H9 (cell line): ENCODE measurements at regions not wholly inside any gene's neighbourhood (a gene's known extent, or its start where the extent isn't known, plus 50 kb on each side); places are given as distances from the start of the nearest gene placed in this dataset.

Experiments
- DNase-seq: peaks from one replicate; pipeline ENCODE4 v3.0.0-alpha.2; 2017
- H2AFZ ChIP-seq: one replicate; pipeline ENCODE4 v1.6.1; 2013; ENCODE audit warnings: mild to moderate bottlenecking, low read length, control low read depth, moderate library complexity
- H2AK5ac ChIP-seq: 2 replicates; pipeline ENCODE4 v1.6.1; 2013; ENCODE audit warnings: low read length, control low read depth, mixed read lengths; ENCODE audit not compliant: insufficient read length
- H2BK120ac ChIP-seq: one replicate; pipeline ENCODE4 v1.6.1; 2013; ENCODE audit warnings: low read depth, mild to moderate bottlenecking, low read length, control low read depth, inconsistent platforms; ENCODE audit not compliant: poor library complexity, severe bottlenecking
- H2BK12ac ChIP-seq: 2 replicates; pipeline ENCODE4 v1.6.1; 2013; ENCODE audit warnings: low read length, control low read depth, mixed read lengths, low read depth; ENCODE audit not compliant: insufficient read length
- H2BK15ac ChIP-seq: 2 replicates; pipeline ENCODE4 v1.6.1; 2013; ENCODE audit warnings: low read depth, low read length, control low read depth
- H2BK20ac ChIP-seq: one replicate; pipeline ENCODE4 v1.6.1; 2013; ENCODE audit warnings: low read depth, mild to moderate bottlenecking, low read length, control low read depth, inconsistent platforms; ENCODE audit not compliant: poor library complexity, severe bottlenecking
- H2BK5ac ChIP-seq: 2 replicates; pipeline ENCODE4 v1.6.1; 2013; ENCODE audit warnings: low read length, control low read depth, mixed read lengths; ENCODE audit not compliant: insufficient read length
- H3K14ac ChIP-seq: 2 replicates; pipeline ENCODE4 v1.6.1; 2013; ENCODE audit warnings: low read length, control low read depth; ENCODE audit not compliant: insufficient read depth
- H3K18ac ChIP-seq: 2 replicates; pipeline ENCODE4 v1.6.1; 2013; ENCODE audit warnings: low read depth, mild to moderate bottlenecking, mixed read lengths, low read length, control low read depth; ENCODE audit not compliant: insufficient read length
- H3K23ac ChIP-seq: 2 replicates; pipeline ENCODE4 v1.6.1; 2013; ENCODE audit warnings: low read length, control low read depth, mixed read lengths, low read depth; ENCODE audit not compliant: insufficient read length
- H3K23me2 ChIP-seq: 2 replicates; pipeline ENCODE4 v1.6.1; 2013; ENCODE audit warnings: low read depth, mild to moderate bottlenecking, mixed read lengths, low read length, control low read depth; ENCODE audit not compliant: insufficient read length, poor library complexity, severe bottlenecking
- H3K27ac ChIP-seq: 2 replicates; pipeline ENCODE4 v1.5.1; 2013; ENCODE audit warnings: low read length, control low read depth, mixed read lengths, low read depth; ENCODE audit not compliant: insufficient read length
- H3K27me3 ChIP-seq: 2 replicates; pipeline ENCODE4 v1.6.1; 2013; ENCODE audit warnings: low read length, control low read depth, inconsistent platforms; ENCODE audit not compliant: insufficient read depth
- H3K4ac ChIP-seq: 2 replicates; pipeline ENCODE4 v1.6.1; 2013; ENCODE audit warnings: low read depth, mild to moderate bottlenecking, control low read depth, inconsistent platforms, low read length, moderate library complexity
- H3K4me1 ChIP-seq: 2 replicates; pipeline ENCODE4 v1.6.1; 2013; ENCODE audit warnings: low read length, control low read depth, inconsistent platforms; ENCODE audit not compliant: insufficient read depth
- H3K4me2 ChIP-seq: 2 replicates; pipeline ENCODE4 v1.6.1; 2013; ENCODE audit warnings: low read length, control low read depth, mixed read lengths; ENCODE audit not compliant: insufficient read length, insufficient read depth
- H3K56ac ChIP-seq: 2 replicates; pipeline ENCODE4 v1.6.1; 2013; ENCODE audit warnings: low read depth, mild to moderate bottlenecking, mixed read lengths, low read length, control low read depth; ENCODE audit not compliant: insufficient read length
- H3K79me1 ChIP-seq: 2 replicates; pipeline ENCODE4 v1.6.1; 2013; ENCODE audit warnings: low read depth, mild to moderate bottlenecking, moderate library complexity, low read length, control low read depth, inconsistent platforms; ENCODE audit not compliant: insufficient read depth, poor library complexity, severe bottlenecking
- H3K79me2 ChIP-seq: 2 replicates; pipeline ENCODE4 v1.6.1; 2013; ENCODE audit warnings: low read length, control low read depth, inconsistent platforms; ENCODE audit not compliant: insufficient read depth
- H3K9ac ChIP-seq: 2 replicates; pipeline ENCODE4 v1.6.1; 2013; ENCODE audit warnings: low read length, control low read depth, mixed read lengths; ENCODE audit not compliant: insufficient read length; ENCODE audit errors: extremely low read depth
- H3K9me3 ChIP-seq: one replicate; pipeline ENCODE4 v1.6.1; 2013; ENCODE audit warnings: low read depth, low read length, inconsistent platforms; ENCODE audit not compliant: control insufficient read depth
- H3T11ph ChIP-seq: one replicate; pipeline ENCODE4 v1.6.1; 2013; ENCODE audit warnings: mild to moderate bottlenecking, low read length, control low read depth, inconsistent platforms
- H4K20me1 ChIP-seq: one replicate; pipeline ENCODE4 v1.6.1; 2013; ENCODE audit not compliant: control insufficient read depth, insufficient read length, insufficient read depth
- H4K5ac ChIP-seq: 2 replicates; pipeline ENCODE4 v1.6.1; 2013; ENCODE audit warnings: low read depth, mild to moderate bottlenecking, mixed read lengths, low read length, control low read depth; ENCODE audit not compliant: insufficient read length
- H4K8ac ChIP-seq: replicated peaks from 2 replicates; pipeline ENCODE4 v1.6.1; 2013; ENCODE audit warnings: low read length, control low read depth, mixed read lengths, low read depth; ENCODE audit not compliant: insufficient read length
- H4K91ac ChIP-seq: 2 replicates; pipeline ENCODE4 v1.6.1; 2013; ENCODE audit warnings: low read depth, mild to moderate bottlenecking, moderate library complexity, mixed read lengths, low read length, control low read depth; ENCODE audit not compliant: insufficient read length
- H3K27ac Mint-ChIP-seq, 3 experiments: 2 replicates in 2 of 3; 3 replicates in 1 of 3; pipeline ENCODE4 v1.8.0; 2020 to 2021; ENCODE audit warnings: mixed read lengths in 3 of 3, mild to moderate bottlenecking in 1 of 3, moderate library complexity in 1 of 3
- H3K27me3 Mint-ChIP-seq: 2 replicates; pipeline ENCODE4 v1.8.0; 2021; ENCODE audit warnings: low read depth, mild to moderate bottlenecking, moderate library complexity, mixed read lengths
- H3K36me3 Mint-ChIP-seq, 3 experiments: 2 replicates in 2 of 3; 3 replicates in 1 of 3; pipeline ENCODE4 v1.8.0; 2020 to 2021; ENCODE audit warnings: low read depth in 3 of 3, mixed read lengths in 3 of 3; ENCODE audit not compliant: insufficient read depth in 1 of 3
- H3K4me1 Mint-ChIP-seq, 2 experiments: 2 replicates each; pipeline ENCODE4 v1.8.0; 2020; ENCODE audit warnings: mixed read lengths in 2 of 2
- H3K4me3 Mint-ChIP-seq, 2 experiments: 2 replicates in 1 of 2; 3 replicates in 1 of 2; pipeline ENCODE4 v1.8.0; 2020 to 2021; ENCODE audit warnings: mild to moderate bottlenecking in 2 of 2, mixed read lengths in 2 of 2, moderate library complexity in 1 of 2
- H3K9me3 Mint-ChIP-seq, 2 experiments: 2 replicates in 1 of 2; 3 replicates in 1 of 2; pipeline ENCODE4 v1.8.0; 2020; ENCODE audit warnings: mild to moderate bottlenecking in 2 of 2, mixed read lengths in 2 of 2, moderate library complexity in 1 of 2
- WGBS: extraction: QIAGEN DNeasy Blood & Tissue Kit; methylation state at CpG from one replicate; pipeline ENCODE4 v1.1.7; 2013; ENCODE audit warnings: missing lambda C conversion rate, low lambda C conversion rate, mixed read lengths; ENCODE audit not compliant: insufficient read length; ENCODE audit errors: extremely low coverage; 5-methylcytosine and 5-hydroxymethylcytosine counted together
- TF ChIP-seq, protein P1 (sequence below): fragments of 200-600 bp; sonication (generic); conservative IDR thresholded peaks from 3 replicates; pipeline ENCODE4 v1.8.0; 2021; ENCODE audit warnings: antibody characterized with exemption, mild to moderate bottlenecking

- Histone ChIP-seq H3K79me1 (no peaks in the 10 kb centered on the region), H3K27me3 (no peaks in the 10 kb centered on the region), H3K14ac (no peak overlapping the region), H3T11ph (no peak overlapping the region), H3K23ac (no peak overlapping the region), H2BK12ac (no peak overlapping the region), H3K4me1 (no peaks in the 10 kb centered on the region), H2BK15ac (no peak overlapping the region), H4K5ac (no peak overlapping the region), H3K79me2 (no peaks in the 10 kb centered on the region), H3K4ac (no peak overlapping the region), H2BK5ac (no peak overlapping the region), H3K27ac (no peak overlapping the region), H2BK120ac (no peak overlapping the region), H3K9me3 (no peaks in the 10 kb centered on the region), H2AK5ac (no peak overlapping the region), H4K20me1 (no peaks in the 10 kb centered on the region), H3K23me2 (no peaks in the 10 kb centered on the region), H4K8ac (no peak overlapping the region), H2AFZ (no peak overlapping the region), H3K18ac (no peak overlapping the region), H3K4me2 (no peak overlapping the region), H4K91ac (no peak overlapping the region), H3K56ac (no peak overlapping the region), H3K9ac (no peak overlapping the region), H2BK20ac (no peak overlapping the region)
- H3K4me3 Mint-ChIP-seq = no peak overlapping the region
- WGBS = no CpG with 5 or more reads among the region's 7 CpGs
- no peak overlapping the region for H3K27ac Mint-ChIP-seq
- no peaks in the 10 kb centered on the region for H3K9me3 Mint-ChIP-seq
- DNase-seq = no peak
- TF ChIP-seq, protein P1, sequence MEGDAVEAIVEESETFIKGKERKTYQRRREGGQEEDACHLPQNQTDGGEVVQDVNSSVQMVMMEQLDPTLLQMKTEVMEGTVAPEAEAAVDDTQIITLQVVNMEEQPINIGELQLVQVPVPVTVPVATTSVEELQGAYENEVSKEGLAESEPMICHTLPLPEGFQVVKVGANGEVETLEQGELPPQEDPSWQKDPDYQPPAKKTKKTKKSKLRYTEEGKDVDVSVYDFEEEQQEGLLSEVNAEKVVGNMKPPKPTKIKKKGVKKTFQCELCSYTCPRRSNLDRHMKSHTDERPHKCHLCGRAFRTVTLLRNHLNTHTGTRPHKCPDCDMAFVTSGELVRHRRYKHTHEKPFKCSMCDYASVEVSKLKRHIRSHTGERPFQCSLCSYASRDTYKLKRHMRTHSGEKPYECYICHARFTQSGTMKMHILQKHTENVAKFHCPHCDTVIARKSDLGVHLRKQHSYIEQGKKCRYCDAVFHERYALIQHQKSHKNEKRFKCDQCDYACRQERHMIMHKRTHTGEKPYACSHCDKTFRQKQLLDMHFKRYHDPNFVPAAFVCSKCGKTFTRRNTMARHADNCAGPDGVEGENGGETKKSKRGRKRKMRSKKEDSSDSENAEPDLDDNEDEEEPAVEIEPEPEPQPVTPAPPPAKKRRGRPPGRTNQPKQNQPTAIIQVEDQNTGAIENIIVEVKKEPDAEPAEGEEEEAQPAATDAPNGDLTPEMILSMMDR = no peak
- no peaks in the 10 kb centered on the region for H3K36me3 Mint-ChIP-seq
- H3K4me1 Mint-ChIP-seq = no peaks in the 10 kb centered on the region; a peak in 1 of 4 replicates
- peaks cover 6% of the 10 kb centered on the region for H3K27me3 Mint-ChIP-seq
Observed at GRCh38 chr11:112400476-112401014, 139.9 kb upstream of the PLET1 start.
